DND-41 (cell line): ENCODE measurements at regions not wholly inside any gene's neighbourhood (a gene's known extent, or its start where the extent isn't known, plus 50 kb on each side); places are given as distances from the start of the nearest gene placed in this dataset.
"Not testable (repeated sequence)": the region's sequence is repeated elsewhere in the genome, so short reads cannot be mapped to it uniquely, and the experiment has no call there.

ENCODE experiments used
- ATAC-seq: fragments of 200-7000 bp; cut with Tn5 transposase; 3 replicates; pipeline ENCODE4 v1.9.1; 2021; ENCODE audit warnings: low read depth; ENCODE audit not compliant: insufficient read depth
- DNase-seq: peaks from one replicate; pipeline ENCODE4 v3.0.0-alpha.2; 2020
- H2AFZ ChIP-seq: 2 replicates; pipeline ENCODE4 v1.6.0; 2012; ENCODE audit warnings: low read depth, low read length
- H3K27ac ChIP-seq: 2 replicates; pipeline ENCODE4 v1.5.1; 2012; ENCODE audit warnings: low read length, inconsistent platforms
- H3K27me3 ChIP-seq: fragments of 200-600 bp; sonication (generic); 2 replicates; pipeline ENCODE4 v1.6.0; 2012; ENCODE audit warnings: low read length, mild to moderate bottlenecking, inconsistent platforms; ENCODE audit not compliant: insufficient read depth, poor library complexity
- H3K36me3 ChIP-seq: 2 replicates; pipeline ENCODE4 v1.5.1; 2012; ENCODE audit warnings: low read length, inconsistent platforms; ENCODE audit not compliant: insufficient read depth
- H3K4me1 ChIP-seq: 2 replicates; pipeline ENCODE4 v1.5.1; 2012; ENCODE audit warnings: mild to moderate bottlenecking, low read length; ENCODE audit not compliant: insufficient read depth
- H3K4me2 ChIP-seq: 2 replicates; pipeline ENCODE4 v1.6.0; 2012; ENCODE audit warnings: mild to moderate bottlenecking, moderate library complexity, low read length, inconsistent platforms; ENCODE audit not compliant: insufficient read depth
- H3K4me3 ChIP-seq, 2 experiments: fragments of 200-600 bp in 1 of 2; shearing (Covaris generic) in 1 of 2; 2 replicates each; pipeline ENCODE4 v1.5.1; 2012 to 2016; ENCODE audit warnings: inconsistent platforms in 2 of 2, low read length in 2 of 2, mild to moderate bottlenecking in 2 of 2, low read depth in 1 of 2, moderate library complexity in 1 of 2
- H3K79me2 ChIP-seq: 2 replicates; pipeline ENCODE4 v1.6.0; 2012; ENCODE audit warnings: low read length, inconsistent platforms; ENCODE audit not compliant: insufficient read depth
- H3K9ac ChIP-seq: 2 replicates; pipeline ENCODE4 v1.6.0; 2012; ENCODE audit warnings: low read depth, mild to moderate bottlenecking, inconsistent platforms, low read length, moderate library complexity
- H3K9me3 ChIP-seq: 2 replicates; pipeline ENCODE4 v1.5.1; 2012; ENCODE audit warnings: low read length, moderate library complexity, mild to moderate bottlenecking, inconsistent platforms; ENCODE audit not compliant: insufficient read depth, severe bottlenecking
- H4K20me1 ChIP-seq: 2 replicates; pipeline ENCODE4 v1.6.0; 2012; ENCODE audit warnings: low read length; ENCODE audit not compliant: insufficient read depth
- CTCF ChIP-seq: IDR thresholded peaks from 2 replicates; pipeline ENCODE4 v1.5.1; 2012; ENCODE audit warnings: borderline replicate concordance, low read length, moderate library complexity, mild to moderate bottlenecking; ENCODE audit not compliant: poor library complexity, severe bottlenecking; ENCODE audit errors: extremely low read depth
- EZH2 ChIP-seq: IDR thresholded peaks from 3 replicates; pipeline ENCODE4 v1.6.1; 2012; ENCODE audit warnings: borderline replicate concordance, low read depth, mild to moderate bottlenecking, moderate library complexity, low read length, inconsistent platforms; ENCODE audit not compliant: severe bottlenecking

GRCh38 chr13:68540244-68540643 is 1310.1 kb upstream of the PCDH9 start:
- H4K20me1 ChIP-seq, result no peaks in the 10 kb centered on the region
- no peak overlapping the region for H3K4me3 ChIP-seq
- ATAC-seq (no peak), DNase-seq (no peak)
- no peaks in the 10 kb centered on the region for H3K9me3 ChIP-seq
- no peaks in the 10 kb centered on the region for H3K36me3 ChIP-seq
- H3K27ac ChIP-seq, result no peak overlapping the region
- no peaks in the 10 kb centered on the region for H3K79me2 ChIP-seq
- H3K27me3 ChIP-seq, result no peaks in the 10 kb centered on the region
- no peak overlapping the region for H3K9ac ChIP-seq
- no peak overlapping the region for H3K4me2 ChIP-seq
- H2AFZ ChIP-seq, result no peak overlapping the region
- TF ChIP-seq CTCF (no peak), EZH2 (no peak)
- no peaks in the 10 kb centered on the region for H3K4me1 ChIP-seq

GRCh38 chr13:68535329-68535728 is 1305.2 kb upstream of the PCDH9 start:
- Histone ChIP-seq H3K79me2 (no peaks in the 10 kb centered on the region), H3K4me3 (no peak overlapping the region), H3K9ac (no peak overlapping the region), H3K4me2 (no peak overlapping the region), H3K27me3 (no peaks in the 10 kb centered on the region), H3K36me3 (no peaks in the 10 kb centered on the region), H2AFZ (no peak overlapping the region), H3K27ac (no peak overlapping the region), H4K20me1 (no peaks in the 10 kb centered on the region), H3K4me1 (no peaks in the 10 kb centered on the region), H3K9me3 (no peaks in the 10 kb centered on the region)
- TF ChIP-seq CTCF (no peak), EZH2 (no peak)
- ATAC-seq, result no peak
- DNase-seq, result no peak

GRCh38 chr13:68527167-68527566 is 1297.0 kb upstream of the PCDH9 start:
- not testable (repeated sequence) for H2AFZ ChIP-seq, ATAC-seq, H3K9ac ChIP-seq, DNase-seq, H3K4me3 ChIP-seq, H3K9me3 ChIP-seq, H3K27ac ChIP-seq, H3K4me2 ChIP-seq, H3K27me3 ChIP-seq, H3K4me1 ChIP-seq, H4K20me1 ChIP-seq, H3K36me3 ChIP-seq, H3K79me2 ChIP-seq

- Histone ChIP-seq H3K36me3 (no peaks in the 10 kb centered on the region), H3K4me3 (no peak overlapping the region), H3K27me3 (no peaks in the 10 kb centered on the region), H4K20me1 (no peaks in the 10 kb centered on the region), H3K27ac (no peak overlapping the region), H3K79me2 (no peaks in the 10 kb centered on the region), H3K4me1 (no peaks in the 10 kb centered on the region), H3K9ac (no peak overlapping the region), H3K9me3 (peaks cover 4% of the 10 kb centered on the region), H3K4me2 (no peak overlapping the region), H2AFZ (no peak overlapping the region)
- DNase-seq (no peak), ATAC-seq (no peak)
- no peak for TF ChIP-seq CTCF
- TF ChIP-seq EZH2, result no peak
Observed at GRCh38 chr13:68523838-68524424, 1293.8 kb upstream of the PCDH9 start.
